COLO829 (cell line): ENCODE measurements at regions not wholly inside any gene's neighbourhood (a gene's known extent, or its start where the extent isn't known, plus 50 kb on each side); places are given as distances from the start of the nearest gene placed in this dataset.

ENCODE experiments used
- DNase-seq: peaks from one replicate; pipeline ENCODE4 v3.0.0; 2012; ENCODE audit warnings: low spot score

DNA sequence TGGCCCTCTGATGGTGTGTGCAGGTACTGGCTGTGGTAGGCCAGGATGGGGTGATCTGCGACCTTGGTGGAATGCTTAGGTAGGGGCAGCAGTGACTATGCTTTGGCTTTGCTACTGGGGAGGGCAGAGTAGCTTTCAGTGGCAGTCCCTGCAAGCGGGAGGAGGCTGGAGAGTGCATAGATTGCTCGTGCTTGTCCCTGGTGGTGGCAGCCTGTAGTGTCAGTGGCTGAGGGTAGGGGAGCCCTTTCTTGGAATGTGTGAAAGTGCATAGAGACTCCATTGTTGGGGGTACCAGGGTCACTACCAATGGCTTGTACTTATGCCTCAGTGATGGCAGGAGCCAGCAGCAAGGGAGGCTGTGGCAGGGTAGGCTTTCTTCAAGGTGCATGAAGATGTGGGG, 582.6 kb downstream of the MRPL39 start:
- DNase-seq: no peak

- no peak for DNase-seq
These were observed 601.9 kb downstream of the MRPL39 start for GRCh38 chr21:25005388-25005787.

DNA sequence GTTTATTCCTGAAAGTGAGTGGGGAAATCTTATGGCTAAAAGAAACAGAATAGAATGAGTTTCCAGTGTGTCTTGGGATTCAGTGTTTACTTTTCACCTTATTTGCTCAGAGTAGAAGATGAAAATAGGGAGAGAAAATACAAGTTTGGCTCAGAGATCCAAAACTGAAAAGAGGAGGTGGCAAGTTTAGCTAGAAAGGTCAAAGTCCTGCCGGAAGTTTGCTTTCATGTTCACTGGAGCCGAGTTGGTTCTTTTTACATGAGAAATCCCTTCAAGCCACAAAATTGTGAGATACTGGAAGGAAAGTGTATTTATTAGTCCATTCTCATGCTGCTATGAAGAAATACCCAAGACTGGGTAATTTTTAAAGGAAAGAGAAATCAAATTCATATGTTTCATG, 604.6 kb downstream of the MRPL39 start:
- DNase-seq: no peak

- no peak for DNase-seq
These were observed 612.1 kb downstream of the MRPL39 start for GRCh38 chr21:24995216-24995615.

GRCh38 chr21:24994717-24995116, 612.6 kb downstream of the MRPL39 start:
- no peak for DNase-seq

DNA sequence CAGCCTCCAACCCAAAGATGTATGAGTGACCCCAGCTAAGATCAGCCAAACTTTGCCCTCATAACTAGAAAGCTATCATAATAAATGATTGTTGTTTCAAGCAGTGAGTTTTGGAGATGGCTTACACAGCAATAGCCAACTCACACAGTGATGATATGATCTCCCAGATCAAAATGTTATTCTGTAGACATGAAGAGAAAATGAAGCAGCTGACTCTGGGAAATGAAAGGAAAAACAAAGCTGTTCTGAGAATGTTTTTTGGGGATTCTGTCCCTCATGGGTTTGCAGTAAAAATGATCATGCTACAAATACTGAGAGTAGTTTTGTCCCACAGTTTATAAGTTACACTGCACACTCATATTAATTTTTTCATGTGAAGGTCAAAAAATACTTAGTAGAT, 617.8 kb downstream of the MRPL39 start:
- DNase-seq: no peak

GRCh38 chr21:24988941-24989340, 618.3 kb downstream of the MRPL39 start:
- no peak for DNase-seq

GRCh38 chr21:24976238-24976637, 631.0 kb downstream of the MRPL39 start:
- DNase-seq: no peak

GRCh38 chr21:24969068-24969467, 638.2 kb downstream of the MRPL39 start:
- DNase-seq: no peak

- DNase-seq: no peak
These were observed 651.9 kb downstream of the MRPL39 start for GRCh38 chr21:24955275-24955961.

- DNase-seq: no peak
These were observed 659.1 kb downstream of the MRPL39 start for GRCh38 chr21:24948186-24948585.

- DNase-seq: no peak
These were observed 661.4 kb downstream of the MRPL39 start for GRCh38 chr21:24945910-24946309.

GRCh38 chr21:24941316-24942185, 665.7 kb downstream of the MRPL39 start:
- DNase-seq: no peak

- no peak for DNase-seq
These were observed 668.0 kb downstream of the MRPL39 start for GRCh38 chr21:24939291-24939690.

DNA sequence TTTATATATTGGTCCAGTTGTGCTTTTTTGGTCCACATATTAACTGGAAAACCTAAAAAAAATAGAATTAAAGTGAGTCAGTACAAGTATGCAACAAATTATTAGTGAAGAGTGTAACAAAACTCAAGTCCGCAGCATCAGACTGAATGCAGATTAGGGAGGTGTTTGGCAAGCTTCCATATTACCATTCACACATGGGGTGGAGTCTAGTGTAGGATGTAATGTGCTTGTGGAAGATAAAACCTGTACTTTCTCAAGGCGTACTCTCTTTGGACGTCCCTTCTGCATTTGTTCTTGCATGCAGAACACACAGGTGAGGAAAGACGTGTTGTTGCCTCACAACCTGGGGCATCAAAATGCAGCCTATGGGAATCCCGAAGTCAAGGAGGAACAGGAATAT, 668.7 kb downstream of the MRPL39 start:
- no peak for DNase-seq

DNA sequence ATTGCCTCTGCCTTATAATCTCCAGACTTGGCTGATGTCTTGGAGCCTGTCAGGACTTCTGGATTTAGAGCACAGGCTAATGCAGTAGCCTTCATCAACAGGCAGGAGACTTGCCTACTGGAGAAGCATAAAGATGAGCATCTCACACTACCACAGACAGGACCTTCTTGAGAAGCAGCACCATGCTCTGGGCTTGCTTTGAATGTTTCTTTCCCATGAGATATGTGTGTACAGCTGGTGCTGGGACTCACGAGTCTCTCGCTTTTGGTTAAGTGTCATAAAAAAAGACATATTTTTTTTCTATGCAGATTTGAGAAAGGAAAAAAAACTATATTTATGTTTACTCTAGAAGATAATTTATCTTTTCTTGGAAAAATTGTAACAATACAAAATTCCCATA, 671.3 kb downstream of the MRPL39 start:
- no peak for DNase-seq

- DNase-seq: no peak
These were observed 696.7 kb downstream of the MRPL39 start for GRCh38 chr21:24910591-24910990.

- DNase-seq: no peak
These were observed 703.2 kb downstream of the MRPL39 start for GRCh38 chr21:24903994-24904635.

DNA sequence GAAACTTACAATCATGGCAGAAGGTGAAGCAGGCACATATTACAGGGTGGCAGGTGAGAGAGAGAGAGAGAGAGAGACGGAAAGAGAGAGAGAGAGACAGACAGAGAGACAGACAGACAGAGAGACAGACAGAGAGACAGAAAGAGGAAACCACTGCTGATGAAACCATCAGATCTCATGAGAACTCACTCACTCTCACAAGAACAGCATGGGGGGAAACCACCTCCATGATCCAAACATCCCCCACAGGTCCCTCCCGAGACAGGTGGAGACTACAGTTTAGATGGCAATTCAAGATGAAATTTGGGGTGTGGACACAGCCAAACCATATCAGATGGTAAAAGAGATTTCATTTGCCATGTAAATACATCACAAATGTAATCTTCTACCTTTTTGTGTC, 708.1 kb downstream of the MRPL39 start:
- DNase-seq: no peak

DNA sequence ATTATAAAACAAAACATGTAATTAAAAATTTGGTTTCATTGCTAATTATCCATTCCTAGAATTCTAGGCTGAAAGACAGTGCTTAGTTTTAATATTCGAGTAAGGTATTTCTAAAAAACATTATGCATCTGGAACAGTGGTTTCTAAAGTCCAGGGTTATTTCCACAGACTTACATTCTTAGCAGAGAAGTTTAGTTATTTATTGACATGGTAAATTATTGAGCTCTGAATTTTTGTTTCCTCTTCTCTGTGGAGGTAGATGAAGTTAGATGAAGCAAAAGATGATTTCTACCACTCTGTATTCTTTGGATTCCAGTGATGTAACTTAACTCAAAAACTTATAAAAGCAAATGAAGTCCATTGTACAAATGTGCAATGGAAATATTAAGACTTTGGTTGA, 709.4 kb downstream of the MRPL39 start:
- no peak for DNase-seq

DNA sequence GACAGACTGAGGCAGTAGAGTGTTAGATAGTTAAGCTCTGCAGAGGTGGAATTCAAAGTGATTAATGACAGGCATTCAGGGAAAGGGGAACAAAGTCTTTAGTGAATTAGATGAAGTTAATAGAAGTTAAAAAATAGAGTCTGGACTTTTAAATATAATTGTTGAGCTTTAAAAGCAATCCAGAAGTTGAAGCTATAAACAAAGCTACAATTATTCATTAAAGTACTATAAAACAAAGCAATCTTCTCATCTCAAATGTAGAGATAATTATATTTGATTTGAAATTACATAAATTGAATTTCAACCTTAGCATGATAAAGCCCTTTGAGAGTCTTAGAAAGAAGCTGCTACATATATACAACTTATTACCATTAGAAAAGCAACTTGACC, 710.6 kb downstream of the MRPL39 start:
- no peak for DNase-seq

DNA sequence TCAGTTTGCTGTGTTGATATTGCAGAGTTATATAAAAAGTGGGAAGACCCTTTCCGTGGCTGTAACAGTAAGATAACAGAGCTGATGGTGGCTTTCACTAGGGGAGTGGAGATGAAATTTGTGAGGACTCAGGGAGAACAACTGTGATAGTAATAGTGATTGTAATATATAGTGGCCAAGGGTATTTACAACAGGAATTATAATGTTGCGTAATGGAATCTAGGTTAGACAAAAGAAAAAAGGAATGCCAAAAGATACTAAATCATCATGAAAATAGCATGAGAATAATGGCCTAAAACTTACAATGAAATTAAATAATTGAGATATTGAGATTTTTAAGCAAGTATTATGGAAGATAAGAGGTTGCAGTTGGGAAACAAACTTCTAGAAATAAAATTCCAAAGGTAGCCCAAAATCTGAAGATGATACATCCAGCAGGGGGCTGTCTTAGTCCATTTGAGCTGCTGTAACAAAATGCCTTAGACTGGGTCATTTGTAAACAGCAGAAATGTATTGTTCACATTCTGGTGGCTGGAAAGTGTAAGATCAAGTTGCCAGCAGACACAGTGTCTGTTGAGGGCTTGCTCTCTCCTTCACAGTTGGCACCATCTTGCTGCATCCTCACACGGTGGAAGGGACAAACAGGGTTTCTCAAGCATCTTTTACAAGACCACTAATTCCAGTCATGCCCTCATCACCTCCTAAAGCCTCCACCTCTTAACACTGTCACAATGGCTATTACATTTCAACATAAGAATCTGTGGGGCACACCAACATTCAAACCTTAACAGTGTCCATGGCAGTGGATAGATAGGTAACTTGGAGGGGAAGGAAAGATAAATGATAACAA, 711.2 kb downstream of the MRPL39 start:
- DNase-seq: no peak
